Neural cell (in vitro differentiated cells): ENCODE measurements at regions not wholly inside any gene's neighbourhood (a gene's known extent, or its start where the extent isn't known, plus 50 kb on each side); places are given as distances from the start of the nearest gene placed in this dataset.

Experiments
- H2AFZ ChIP-seq: fragments of 200-600, 300-800 bp; sonication (generic), shearing (Covaris generic); 2 replicates; pipeline ENCODE4 v1.6.0; 2014; ENCODE audit warnings: low read depth, mild to moderate bottlenecking, antibody characterized with exemption, low read length, moderate library complexity
- H3F3A ChIP-seq: fragments of 200-600 bp; shearing (Covaris generic); 2 replicates; pipeline ENCODE4 v1.6.1; 2016; ENCODE audit warnings: mild to moderate bottlenecking, moderate library complexity, mixed read lengths, antibody characterized with exemption, low read length; ENCODE audit not compliant: insufficient read depth, poor library complexity, severe bottlenecking
- H3K27ac ChIP-seq: fragments of 200-600, 300-800 bp; sonication (generic), shearing (Covaris generic); 2 replicates; pipeline ENCODE4 v1.5.1; 2014; ENCODE audit warnings: mild to moderate bottlenecking, low read length, moderate library complexity
- H3K27me3 ChIP-seq: fragments of 300-800, 200-600 bp; sonication (generic), shearing (Covaris generic); 2 replicates; pipeline ENCODE4 v1.6.0; 2014; ENCODE audit warnings: mild to moderate bottlenecking, low read depth, low read length, moderate library complexity; ENCODE audit not compliant: insufficient read depth
- H3K36me3 ChIP-seq: fragments of 300-800, 200-600 bp; sonication (generic), shearing (Covaris generic); 2 replicates; pipeline ENCODE4 v1.5.1; 2014; ENCODE audit warnings: mild to moderate bottlenecking, antibody characterized with exemption, low read length, moderate library complexity; ENCODE audit not compliant: insufficient read depth
- H3K4me2 ChIP-seq: fragments of 300-800, 200-600 bp; sonication (generic), shearing (Covaris generic); 2 replicates; pipeline ENCODE4 v1.6.0; 2014; ENCODE audit warnings: mild to moderate bottlenecking, low read length
- H3K4me3 ChIP-seq: fragments of 300-800, 200-600 bp; sonication (generic), shearing (Covaris generic); 2 replicates; pipeline ENCODE4 v1.5.1; 2014; ENCODE audit warnings: mild to moderate bottlenecking, low read length, moderate library complexity
- H3K79me2 ChIP-seq: fragments of 200-600 bp; shearing (Covaris generic); replicated peaks from 2 replicates; pipeline ENCODE4 v1.6.0; 2014; ENCODE audit warnings: mild to moderate bottlenecking, low read length, moderate library complexity; ENCODE audit not compliant: insufficient read depth
- H3K9ac ChIP-seq: fragments of 300-800, 200-600 bp; sonication (generic), shearing (Covaris generic); 2 replicates; pipeline ENCODE4 v1.6.1; 2016; ENCODE audit warnings: mild to moderate bottlenecking, low read length, mixed read lengths
- H3K9me2 ChIP-seq: fragments of 200-600 bp; shearing (Covaris generic); 2 replicates; pipeline ENCODE4 v1.6.1; 2016; ENCODE audit warnings: mild to moderate bottlenecking, low read length, mixed read lengths; ENCODE audit not compliant: insufficient read depth
- H3K9me3 ChIP-seq: fragments of 200-600, 300-800 bp; sonication (generic), shearing (Covaris generic); 2 replicates; pipeline ENCODE4 v1.6.1; 2016; ENCODE audit warnings: mild to moderate bottlenecking, mixed run types, low read length, moderate library complexity, mixed read lengths
- H4K20me1 ChIP-seq: fragments of 200-600 bp; shearing (Covaris generic); 2 replicates; pipeline ENCODE4 v1.6.1; 2016; ENCODE audit warnings: mild to moderate bottlenecking, mixed run types; ENCODE audit not compliant: insufficient read depth
- EP300 ChIP-seq: fragments of 450-650 bp; conservative IDR thresholded peaks from 2 replicates; pipeline ENCODE4 v1.6.1; 2014; ENCODE audit warnings: antibody characterized with exemption, mild to moderate bottlenecking, moderate library complexity; ENCODE audit not compliant: poor library complexity, severe bottlenecking
- EZH2 ChIP-seq: fragments of 200-600, 300-800 bp; shearing (Covaris generic), sonication (generic); IDR thresholded peaks from 2 replicates; pipeline ENCODE4 v1.6.1; 2014; ENCODE audit warnings: antibody characterized with exemption, low read length, borderline replicate concordance, mild to moderate bottlenecking; ENCODE audit not compliant: insufficient read depth, poor library complexity, severe bottlenecking
- MXI1 ChIP-seq: fragments of 450-650 bp; conservative IDR thresholded peaks from 2 replicates; pipeline ENCODE4 v1.6.1; 2014; ENCODE audit warnings: antibody characterized with exemption, mild to moderate bottlenecking; ENCODE audit not compliant: poor library complexity, severe bottlenecking
- POLR2AphosphoS5 ChIP-seq: IDR thresholded peaks from 2 replicates; pipeline ENCODE4 v1.6.1; 2012
- RAD21 ChIP-seq: fragments of 450-650 bp; conservative IDR thresholded peaks from 2 replicates; pipeline ENCODE4 v1.6.1; 2014; ENCODE audit warnings: antibody characterized with exemption, mild to moderate bottlenecking, moderate library complexity
- SMC3 ChIP-seq: fragments of 450-650 bp; conservative IDR thresholded peaks from 2 replicates; pipeline ENCODE4 v1.6.1; 2014; ENCODE audit warnings: antibody characterized with exemption, mild to moderate bottlenecking, moderate library complexity; ENCODE audit not compliant: poor library complexity
- TAF1 ChIP-seq: IDR thresholded peaks from 2 replicates; pipeline ENCODE4 v1.6.1; 2012; ENCODE audit warnings: low read depth
- TF ChIP-seq, protein P1 (sequence below): fragments of 450-650 bp; IDR thresholded peaks from 2 replicates; pipeline ENCODE4 v1.5.1; 2014; ENCODE audit warnings: antibody characterized with exemption, mild to moderate bottlenecking, moderate library complexity; ENCODE audit not compliant: poor library complexity, severe bottlenecking
- TF ChIP-seq, protein P2 (sequence below): IDR thresholded peaks from 2 replicates; pipeline ENCODE4 v1.6.1; 2012; ENCODE audit warnings: borderline replicate concordance

DNA sequence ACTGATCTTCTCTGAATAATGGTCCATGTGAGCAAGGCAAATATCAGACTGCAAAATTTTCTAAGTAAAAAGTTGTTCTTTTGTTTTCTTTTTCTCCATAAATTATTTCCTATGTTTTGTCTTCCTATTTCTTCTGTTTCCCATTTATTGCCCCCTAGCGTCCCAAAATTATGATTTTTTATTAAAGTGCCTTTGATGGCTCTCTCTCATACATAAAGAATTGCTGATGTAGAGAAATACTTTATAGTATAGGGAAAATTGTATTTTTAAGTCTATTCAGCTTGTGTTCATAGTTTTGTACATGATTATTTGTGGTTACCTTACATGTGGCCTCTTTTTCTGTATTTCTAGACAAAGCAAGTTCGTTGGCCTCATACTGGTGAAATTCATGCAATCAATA, 1031.2 kb downstream of the EFNA5 start:
- Histone ChIP-seq H3K9me3 (no peaks in the 10 kb centered on the region), H3K79me2 (no peaks in the 10 kb centered on the region), H3K4me3 (no peak overlapping the region), H3K9me2 (no peaks in the 10 kb centered on the region), H3K9ac (no peak overlapping the region), H3K27ac (no peak overlapping the region), H3K4me2 (no peak overlapping the region), H4K20me1 (no peaks in the 10 kb centered on the region), H3F3A (no peaks in the 10 kb centered on the region), H3K36me3 (no peaks in the 10 kb centered on the region), H2AFZ (no peak overlapping the region), H3K27me3 (no peaks in the 10 kb centered on the region)
- TF ChIP-seq EZH2 = no peak
- no peak for TF ChIP-seq POLR2AphosphoS5
- no peak for TF ChIP-seq SMC3
- no peak for TF ChIP-seq EP300

DNA sequence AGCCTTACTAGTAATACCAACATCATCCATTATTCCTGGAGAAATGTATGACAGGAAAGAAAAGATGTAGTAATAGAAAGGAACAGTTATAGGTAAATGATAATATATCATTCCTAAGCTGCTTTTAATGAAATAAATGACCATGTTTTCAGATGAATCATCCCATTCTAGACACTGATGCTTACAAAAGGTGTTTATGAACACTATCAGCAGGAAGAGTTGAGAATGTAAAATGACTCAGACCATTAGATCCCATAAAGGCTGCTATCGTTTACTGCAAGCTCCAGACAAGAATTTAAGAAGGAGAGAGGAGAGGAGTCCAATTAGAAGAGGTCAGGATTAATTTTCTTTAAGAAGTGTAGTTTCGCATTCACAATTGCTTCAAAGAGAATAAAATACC, 1033.5 kb downstream of the EFNA5 start:
- H3K79me2 ChIP-seq = no peaks in the 10 kb centered on the region

More for the DNA sequence above, 1033.5 kb downstream of the EFNA5 start:
- Histone ChIP-seq H3K9me3 (no peaks in the 10 kb centered on the region), H3K27me3 (no peaks in the 10 kb centered on the region), H3K9me2 (no peaks in the 10 kb centered on the region), H3K4me2 (no peak overlapping the region), H3K36me3 (no peaks in the 10 kb centered on the region), H3K9ac (no peak overlapping the region), H3K27ac (no peak overlapping the region), H2AFZ (no peak overlapping the region), H4K20me1 (no peaks in the 10 kb centered on the region), H3F3A (no peaks in the 10 kb centered on the region), H3K4me3 (no peak overlapping the region)
- TF ChIP-seq SMC3 = no peak
- TF ChIP-seq POLR2AphosphoS5 = no peak
- no peak for TF ChIP-seq EZH2
- no peak for TF ChIP-seq EP300
- TF ChIP-seq, protein P1, sequence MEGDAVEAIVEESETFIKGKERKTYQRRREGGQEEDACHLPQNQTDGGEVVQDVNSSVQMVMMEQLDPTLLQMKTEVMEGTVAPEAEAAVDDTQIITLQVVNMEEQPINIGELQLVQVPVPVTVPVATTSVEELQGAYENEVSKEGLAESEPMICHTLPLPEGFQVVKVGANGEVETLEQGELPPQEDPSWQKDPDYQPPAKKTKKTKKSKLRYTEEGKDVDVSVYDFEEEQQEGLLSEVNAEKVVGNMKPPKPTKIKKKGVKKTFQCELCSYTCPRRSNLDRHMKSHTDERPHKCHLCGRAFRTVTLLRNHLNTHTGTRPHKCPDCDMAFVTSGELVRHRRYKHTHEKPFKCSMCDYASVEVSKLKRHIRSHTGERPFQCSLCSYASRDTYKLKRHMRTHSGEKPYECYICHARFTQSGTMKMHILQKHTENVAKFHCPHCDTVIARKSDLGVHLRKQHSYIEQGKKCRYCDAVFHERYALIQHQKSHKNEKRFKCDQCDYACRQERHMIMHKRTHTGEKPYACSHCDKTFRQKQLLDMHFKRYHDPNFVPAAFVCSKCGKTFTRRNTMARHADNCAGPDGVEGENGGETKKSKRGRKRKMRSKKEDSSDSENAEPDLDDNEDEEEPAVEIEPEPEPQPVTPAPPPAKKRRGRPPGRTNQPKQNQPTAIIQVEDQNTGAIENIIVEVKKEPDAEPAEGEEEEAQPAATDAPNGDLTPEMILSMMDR = no peak
- no peak for TF ChIP-seq RAD21
- TF ChIP-seq, protein P2, sequence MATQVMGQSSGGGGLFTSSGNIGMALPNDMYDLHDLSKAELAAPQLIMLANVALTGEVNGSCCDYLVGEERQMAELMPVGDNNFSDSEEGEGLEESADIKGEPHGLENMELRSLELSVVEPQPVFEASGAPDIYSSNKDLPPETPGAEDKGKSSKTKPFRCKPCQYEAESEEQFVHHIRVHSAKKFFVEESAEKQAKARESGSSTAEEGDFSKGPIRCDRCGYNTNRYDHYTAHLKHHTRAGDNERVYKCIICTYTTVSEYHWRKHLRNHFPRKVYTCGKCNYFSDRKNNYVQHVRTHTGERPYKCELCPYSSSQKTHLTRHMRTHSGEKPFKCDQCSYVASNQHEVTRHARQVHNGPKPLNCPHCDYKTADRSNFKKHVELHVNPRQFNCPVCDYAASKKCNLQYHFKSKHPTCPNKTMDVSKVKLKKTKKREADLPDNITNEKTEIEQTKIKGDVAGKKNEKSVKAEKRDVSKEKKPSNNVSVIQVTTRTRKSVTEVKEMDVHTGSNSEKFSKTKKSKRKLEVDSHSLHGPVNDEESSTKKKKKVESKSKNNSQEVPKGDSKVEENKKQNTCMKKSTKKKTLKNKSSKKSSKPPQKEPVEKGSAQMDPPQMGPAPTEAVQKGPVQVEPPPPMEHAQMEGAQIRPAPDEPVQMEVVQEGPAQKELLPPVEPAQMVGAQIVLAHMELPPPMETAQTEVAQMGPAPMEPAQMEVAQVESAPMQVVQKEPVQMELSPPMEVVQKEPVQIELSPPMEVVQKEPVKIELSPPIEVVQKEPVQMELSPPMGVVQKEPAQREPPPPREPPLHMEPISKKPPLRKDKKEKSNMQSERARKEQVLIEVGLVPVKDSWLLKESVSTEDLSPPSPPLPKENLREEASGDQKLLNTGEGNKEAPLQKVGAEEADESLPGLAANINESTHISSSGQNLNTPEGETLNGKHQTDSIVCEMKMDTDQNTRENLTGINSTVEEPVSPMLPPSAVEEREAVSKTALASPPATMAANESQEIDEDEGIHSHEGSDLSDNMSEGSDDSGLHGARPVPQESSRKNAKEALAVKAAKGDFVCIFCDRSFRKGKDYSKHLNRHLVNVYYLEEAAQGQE = no peak
- no peak for TF ChIP-seq TAF1
- TF ChIP-seq MXI1 = no peak
